Caco-2 (cell line): ENCODE measurements at regions not wholly inside any gene's neighbourhood (a gene's known extent, or its start where the extent isn't known, plus 50 kb on each side); places are given as distances from the start of the nearest gene placed in this dataset.
A peak's percentile ranks its signal among the peaks of the same experiment; 100 is the strongest.

Experiments used
- BruUV-seq: library from RNA; stranded (reverse); fragments of 400-500 nt; replicated peaks from 2 replicates; lab custom pipeline; 2021; lab: Mats Ljungman, UMichigan
- CTCF ChIA-PET: fragments of 300-600 bp; sonication (Branson Sonifier 250); formaldehyde crosslinking; loops from one replicate; lab custom pipeline; 2022; ENCODE audit warnings: antibody characterized with exemption; lab: Charles Lee
- POLR2A ChIA-PET: fragments of 300-600 bp; sonication (Branson Sonifier 250); formaldehyde crosslinking; loops from one replicate; lab custom pipeline; 2022; ENCODE audit warnings: antibody characterized with exemption; lab: Charles Lee
- DNase-seq, 2 experiments: peaks; one replicate each; pipeline versions ENCODE4 v3.0.0 to v3.0.0-alpha.2; 2020 to 2022
- H3K27me3 ChIP-seq: replicated peaks from 2 replicates; pipeline ENCODE4 v1.6.0; 2011; ENCODE audit warnings: low read length; ENCODE audit not compliant: control insufficient read depth, insufficient read depth
- H3K36me3 ChIP-seq: 2 replicates; pipeline ENCODE4 v1.5.1; 2011; ENCODE audit warnings: low read length; ENCODE audit not compliant: control insufficient read depth, insufficient read depth
- H3K4me1 ChIP-seq: fragments of 250-450 bp; sonication (Bioruptor Pico); 2 replicates; pipeline ENCODE4 v1.5.1; 2020; ENCODE audit warnings: mild to moderate bottlenecking
- H3K4me3 ChIP-seq: 2 replicates; pipeline ENCODE4 v1.5.1; 2011; ENCODE audit warnings: low read depth, mild to moderate bottlenecking, control low read depth, low read length
- H3K9me3 ChIP-seq: fragments of 250-450 bp; sonication (Bioruptor Pico); 2 replicates; pipeline ENCODE4 v1.5.1; 2020; ENCODE audit warnings: mild to moderate bottlenecking, moderate library complexity
- H3K27ac Mint-ChIP-seq: one replicate; pipeline ENCODE4 v1.8.0; 2022; ENCODE audit warnings: mixed read lengths; ENCODE audit not compliant: unreplicated experiment
- H3K27me3 Mint-ChIP-seq: one replicate; pipeline ENCODE4 v1.8.0; 2022; ENCODE audit warnings: mixed read lengths; ENCODE audit not compliant: insufficient read depth, unreplicated experiment
- H3K36me3 Mint-ChIP-seq: one replicate; pipeline ENCODE4 v1.8.0; 2022; ENCODE audit warnings: mild to moderate bottlenecking, mixed read lengths; ENCODE audit not compliant: insufficient read depth, unreplicated experiment
- H3K4me1 Mint-ChIP-seq: one replicate; pipeline ENCODE4 v1.8.0; 2022; ENCODE audit warnings: low read depth, mixed read lengths; ENCODE audit not compliant: unreplicated experiment
- H3K4me3 Mint-ChIP-seq: one replicate; pipeline ENCODE4 v1.8.0; 2022; ENCODE audit warnings: mild to moderate bottlenecking, moderate library complexity, mixed read lengths; ENCODE audit not compliant: unreplicated experiment
- H3K9me3 Mint-ChIP-seq: one replicate; pipeline ENCODE4 v1.8.0; 2022; ENCODE audit warnings: mixed read lengths; ENCODE audit not compliant: unreplicated experiment
- intact Hi-C: fragments of 100-400 bp; cut with micrococcal nuclease; formaldehyde crosslinking; loops from one replicate; pipeline ENCODE4 v1.10.0; 2022; ENCODE audit not compliant: unreplicated experiment
- TF ChIP-seq, protein P1 (sequence below), 2 experiments: fragments of 200-600 bp in 1 of 2; IDR thresholded peaks; 1 replicate in 1 of 2; 2 replicates in 1 of 2; pipeline versions ENCODE4 v1.5.1 to v1.8.0; 2011 to 2022; ENCODE audit warnings: antibody characterized with exemption in 1 of 2, control low read depth in 1 of 2, inconsistent platforms in 1 of 2, low read depth in 1 of 2, low read length in 1 of 2, mild to moderate bottlenecking in 1 of 2, moderate library complexity in 1 of 2; ENCODE audit not compliant: insufficient read depth in 1 of 2, severe bottlenecking in 1 of 2, unreplicated experiment in 1 of 2

DNA sequence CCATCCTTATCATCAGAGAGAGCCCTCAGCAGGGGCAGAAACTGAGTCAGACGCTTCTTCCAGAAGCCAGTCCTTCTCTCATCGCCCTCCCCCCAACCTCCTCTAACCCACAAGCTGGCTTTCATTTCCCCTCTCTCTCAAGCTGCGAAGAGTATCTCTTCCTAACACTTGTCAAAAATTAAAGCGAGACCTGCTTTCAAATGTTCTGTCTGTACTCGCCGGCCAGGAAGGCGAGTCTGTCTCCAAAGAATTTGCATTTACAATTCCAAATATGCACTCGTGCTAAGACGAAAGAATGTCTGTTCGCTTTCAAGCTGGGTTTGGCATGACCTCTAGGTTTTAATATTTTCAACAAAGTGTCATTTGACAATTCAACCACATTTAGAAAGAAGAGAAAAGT, 140.4 kb downstream of the RGS9 start:
- CTCF ChIA-PET: interaction anchor here (0.9 to 1.1 kb wide), 2 partner anchors 9 to 46 kb away, joined by 3 read pairs; no protein-coding TSS in a partner anchor

More for the DNA sequence above, 140.4 kb downstream of the RGS9 start:
- DNase-seq: no peak
- POLR2A ChIA-PET: no interaction called here
- H3K4me1 Mint-ChIP-seq: peaks cover 9% of the 10 kb centered on the region
- H3K27me3 Mint-ChIP-seq: peaks cover 4% of the 10 kb centered on the region
- peak overlapping the region; percentile 39 for H3K4me3 Mint-ChIP-seq
- intact Hi-C loops: loop anchor here (5.0 kb wide), 1 partner anchor 45 kb away; no protein-coding TSS in a partner anchor
- TF ChIP-seq, protein P1, sequence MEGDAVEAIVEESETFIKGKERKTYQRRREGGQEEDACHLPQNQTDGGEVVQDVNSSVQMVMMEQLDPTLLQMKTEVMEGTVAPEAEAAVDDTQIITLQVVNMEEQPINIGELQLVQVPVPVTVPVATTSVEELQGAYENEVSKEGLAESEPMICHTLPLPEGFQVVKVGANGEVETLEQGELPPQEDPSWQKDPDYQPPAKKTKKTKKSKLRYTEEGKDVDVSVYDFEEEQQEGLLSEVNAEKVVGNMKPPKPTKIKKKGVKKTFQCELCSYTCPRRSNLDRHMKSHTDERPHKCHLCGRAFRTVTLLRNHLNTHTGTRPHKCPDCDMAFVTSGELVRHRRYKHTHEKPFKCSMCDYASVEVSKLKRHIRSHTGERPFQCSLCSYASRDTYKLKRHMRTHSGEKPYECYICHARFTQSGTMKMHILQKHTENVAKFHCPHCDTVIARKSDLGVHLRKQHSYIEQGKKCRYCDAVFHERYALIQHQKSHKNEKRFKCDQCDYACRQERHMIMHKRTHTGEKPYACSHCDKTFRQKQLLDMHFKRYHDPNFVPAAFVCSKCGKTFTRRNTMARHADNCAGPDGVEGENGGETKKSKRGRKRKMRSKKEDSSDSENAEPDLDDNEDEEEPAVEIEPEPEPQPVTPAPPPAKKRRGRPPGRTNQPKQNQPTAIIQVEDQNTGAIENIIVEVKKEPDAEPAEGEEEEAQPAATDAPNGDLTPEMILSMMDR (IDR thresholded peaks at IDR 0.05; ENCODE audit: insufficient read depth in 1 of 2, low read depth in 1 of 2, low read length in 1 of 2, severe bottlenecking in 1 of 2, unreplicated experiment in 1 of 2): no peak
- no peaks in the 10 kb centered on the region for H3K9me3 Mint-ChIP-seq
- H3K36me3 Mint-ChIP-seq: no peaks in the 10 kb centered on the region
- no TSS peak for BruUV-seq
- H3K4me1 ChIP-seq: peaks cover 14% of the 10 kb centered on the region; the same call in 1 of the 2 replicates
- no peaks in the 10 kb centered on the region for H3K36me3 ChIP-seq
- H3K4me3 ChIP-seq: no peak overlapping the region
- H3K27ac Mint-ChIP-seq: peak overlapping the region; percentile 44
- no peaks in the 10 kb centered on the region; the same call in 1 of the 2 replicates for H3K9me3 ChIP-seq
- H3K27me3 ChIP-seq: no peaks in the 10 kb centered on the region
